H1 (cell line): ENCODE measurements at regions not wholly inside any gene's neighbourhood (a gene's known extent, or its start where the extent isn't known, plus 50 kb on each side); places are given as distances from the start of the nearest gene placed in this dataset.

ENCODE experiments used
- CTCF ChIA-PET: fragments of 300-600 bp; sonication (Branson Sonifier 250); formaldehyde crosslinking; loops from one replicate; lab custom pipeline; 2021; ENCODE audit not compliant: partially characterized antibody; lab: Charles Lee
- POLR2A ChIA-PET: fragments of 300-600 bp; sonication (Branson Sonifier 250); formaldehyde crosslinking; loops from one replicate; lab custom pipeline; 2021; ENCODE audit warnings: inconsistent platforms; ENCODE audit not compliant: partially characterized antibody; lab: Charles Lee
- DNase-seq, 2 experiments: peaks; one replicate each; pipeline versions ENCODE4 v3.0.0 to v3.0.0-alpha.2; 2010 to 2022; ENCODE audit warnings: low spot score in 2 of 2, low read depth in 1 of 2, mixed read lengths in 1 of 2
- FAIRE-seq: peaks from 2 replicates; lab custom pipeline; 2011; peaks lifted over from hg19 to GRCh38; lab: Jason Lieb, UNC
- H2AFZ ChIP-seq: 2 replicates; pipeline ENCODE4 v1.8.1; 2012; ENCODE audit warnings: low read length, inconsistent platforms
- H2AK5ac ChIP-seq: 2 replicates; pipeline ENCODE4 v1.6.1; 2013; ENCODE audit warnings: low read depth, low read length
- H2BK120ac ChIP-seq: replicated peaks from 2 replicates; pipeline ENCODE3; 2013; ENCODE audit warnings: low read depth, low read length, inconsistent platforms
- H2BK12ac ChIP-seq: 2 replicates; pipeline ENCODE4 v1.6.1; 2013; ENCODE audit warnings: low read depth, low read length
- H2BK15ac ChIP-seq: 2 replicates; pipeline ENCODE4 v1.6.1; 2013; ENCODE audit warnings: low read length
- H2BK20ac ChIP-seq: 2 replicates; pipeline ENCODE4 v1.6.1; 2013; ENCODE audit warnings: low read length
- H2BK5ac ChIP-seq: 2 replicates; pipeline ENCODE4 v1.6.1; 2013; ENCODE audit warnings: low read depth, low read length
- H3K14ac ChIP-seq: 2 replicates; pipeline ENCODE4 v1.6.1; 2013; ENCODE audit warnings: inconsistent platforms; ENCODE audit not compliant: insufficient read length
- H3K18ac ChIP-seq: 2 replicates; pipeline ENCODE4 v1.6.1; 2013; ENCODE audit warnings: low read length; ENCODE audit errors: extremely low read depth
- H3K23ac ChIP-seq: 2 replicates; pipeline ENCODE4 v1.6.1; 2013; ENCODE audit warnings: inconsistent platforms; ENCODE audit not compliant: insufficient read length
- H3K23me2 ChIP-seq: 2 replicates; pipeline ENCODE4 v1.6.1; 2013; ENCODE audit warnings: low read depth, low read length
- H3K27ac ChIP-seq: 2 replicates; pipeline ENCODE4 v1.6.1; 2011; ENCODE audit warnings: low read depth, low read length, inconsistent platforms
- H3K27me3 ChIP-seq, 4 experiments: replicated peaks in 1 of 4; 1 replicate in 1 of 4; 2 replicates in 3 of 4; pipeline versions ENCODE4 v1.6.1 to v1.8.1; 2011 to 2013; ENCODE audit warnings: low read length in 3 of 4, mild to moderate bottlenecking in 3 of 4, inconsistent platforms in 2 of 4, mixed read lengths in 2 of 4, moderate library complexity in 1 of 4; ENCODE audit not compliant: control insufficient read depth in 3 of 4, insufficient read depth in 3 of 4; ENCODE audit errors: extremely low read depth in 1 of 4
- H3K36me3 ChIP-seq, 4 experiments: 2 replicates each; pipeline versions ENCODE4 v1.6.1 to v1.8.1; 2011 to 2013; ENCODE audit warnings: mild to moderate bottlenecking in 4 of 4, low read length in 3 of 4, moderate library complexity in 2 of 4, control low read depth in 1 of 4, inconsistent platforms in 1 of 4; ENCODE audit not compliant: insufficient read depth in 4 of 4, control insufficient read depth in 2 of 4
- H3K4ac ChIP-seq: replicated peaks from 2 replicates; pipeline ENCODE3; 2013; ENCODE audit warnings: low read length, low read depth, mixed read lengths, inconsistent platforms; ENCODE audit not compliant: insufficient read length
- H3K4me1 ChIP-seq, 4 experiments: replicated peaks in 1 of 4; 1 replicate in 1 of 4; 2 replicates in 3 of 4; pipeline versions ENCODE4 v1.6.1 to v1.8.1; 2011 to 2013; ENCODE audit warnings: low read length in 3 of 4, inconsistent platforms in 2 of 4, mixed read lengths in 1 of 4; ENCODE audit not compliant: insufficient read depth in 4 of 4, control insufficient read depth in 3 of 4
- H3K4me2 ChIP-seq, 2 experiments: 2 replicates each; pipeline versions ENCODE4 v1.6.1 to v1.8.1; 2011 to 2013; ENCODE audit warnings: low read depth in 2 of 2, low read length in 2 of 2, control low read depth in 1 of 2, inconsistent platforms in 1 of 2, mild to moderate bottlenecking in 1 of 2; ENCODE audit not compliant: insufficient read depth in 1 of 2
- H3K4me3 ChIP-seq, 4 experiments: fragments of 200-600, 300-600 bp in 1 of 4; sonication (generic), shearing (Covaris generic), sonication (Bioruptor Twin) in 1 of 4; 2 replicates each; pipeline versions ENCODE4 v1.5.1 to v1.8.1; 2011 to 2016; ENCODE audit warnings: low read length in 4 of 4, low read depth in 3 of 4, control low read depth in 2 of 4, inconsistent platforms in 2 of 4, mild to moderate bottlenecking in 2 of 4, mixed read lengths in 1 of 4, moderate library complexity in 1 of 4; ENCODE audit not compliant: insufficient read depth in 2 of 4; ENCODE audit errors: extremely low read depth in 1 of 4
- H3K56ac ChIP-seq: replicated peaks from 2 replicates; pipeline ENCODE3; 2013; ENCODE audit warnings: low read depth, mild to moderate bottlenecking, mixed read lengths, low read length, inconsistent platforms; ENCODE audit not compliant: insufficient read length
- H3K79me1 ChIP-seq: 2 replicates; pipeline ENCODE4 v1.6.1; 2013; ENCODE audit warnings: low read depth, low read length, control low read depth
- H3K79me2 ChIP-seq, 2 experiments: 2 replicates each; pipeline versions ENCODE4 v1.6.1 to v1.8.1; 2012 to 2013; ENCODE audit warnings: low read length in 2 of 2, mild to moderate bottlenecking in 2 of 2, inconsistent platforms in 1 of 2; ENCODE audit not compliant: insufficient read depth in 2 of 2, control insufficient read depth in 1 of 2
- H3K9ac ChIP-seq, 4 experiments: replicated peaks in 1 of 4; 1 replicate in 1 of 4; 2 replicates in 3 of 4; pipeline versions ENCODE4 v1.6.1 to v1.8.1; 2011 to 2013; ENCODE audit warnings: low read depth in 3 of 4, low read length in 3 of 4, control low read depth in 2 of 4, mild to moderate bottlenecking in 2 of 4, moderate library complexity in 2 of 4, inconsistent platforms in 1 of 4; ENCODE audit errors: extremely low read depth in 1 of 4
- H3K9me3 ChIP-seq, 2 experiments: 2 replicates each; pipeline versions ENCODE4 v1.6.1 to v1.8.1; 2012 to 2013; ENCODE audit warnings: mild to moderate bottlenecking in 2 of 2, moderate library complexity in 2 of 2, control low read depth in 1 of 2, inconsistent platforms in 1 of 2, low read depth in 1 of 2, low read length in 1 of 2, mixed read lengths in 1 of 2; ENCODE audit not compliant: insufficient read depth in 2 of 2
- H4K20me1 ChIP-seq, 2 experiments: replicated peaks in 1 of 2; 2 replicates each; pipeline versions ENCODE3 to v1.8.1; 2011 to 2013; ENCODE audit warnings: inconsistent platforms in 2 of 2, low read length in 2 of 2, mild to moderate bottlenecking in 1 of 2; ENCODE audit not compliant: insufficient read depth in 2 of 2, control insufficient read depth in 1 of 2
- H4K5ac ChIP-seq: 2 replicates; pipeline ENCODE4 v1.6.1; 2013; ENCODE audit warnings: low read length, low read depth, mixed read lengths, inconsistent platforms; ENCODE audit not compliant: insufficient read length
- H4K8ac ChIP-seq: 2 replicates; pipeline ENCODE4 v1.8.0; 2013; ENCODE audit warnings: mild to moderate bottlenecking, moderate library complexity, low read length, inconsistent platforms; ENCODE audit not compliant: insufficient read depth; ENCODE audit errors: extremely low read depth
- H4K91ac ChIP-seq: replicated peaks from 2 replicates; pipeline ENCODE3; 2013; ENCODE audit warnings: low read length, mixed read lengths, inconsistent platforms; ENCODE audit not compliant: insufficient read length
- ATF3 ChIP-seq: IDR thresholded peaks from 2 replicates; pipeline ENCODE4 v1.6.1; 2011; ENCODE audit warnings: low read depth, mild to moderate bottlenecking, low read length; ENCODE audit not compliant: insufficient read depth
- CBX5 ChIP-seq: fragments of 300-800, 300-1000 bp; sonication (generic); IDR thresholded peaks from 2 replicates; pipeline ENCODE4 v1.7.1; 2016; ENCODE audit warnings: antibody characterized with exemption, low read length, low read depth
- CTBP2 ChIP-seq: IDR thresholded peaks from 2 replicates; pipeline ENCODE4 v1.7.0; 2011; ENCODE audit warnings: borderline replicate concordance, mild to moderate bottlenecking, moderate library complexity, mixed read lengths, low read length; ENCODE audit not compliant: insufficient read depth, insufficient read length
- HDAC2 ChIP-seq, 2 experiments: fragments of 300-600 bp in 1 of 2; sonication (generic) in 1 of 2; IDR thresholded peaks; 2 replicates each; pipeline ENCODE4 v1.6.1; 2011 to 2012; ENCODE audit warnings: low read depth in 2 of 2, low read length in 2 of 2, mild to moderate bottlenecking in 2 of 2, moderate library complexity in 2 of 2, borderline replicate concordance in 1 of 2, inconsistent platforms in 1 of 2
- KDM4A ChIP-seq: IDR thresholded peaks from one replicate; pipeline ENCODE4 v1.7.1; 2012; ENCODE audit warnings: low read depth, mild to moderate bottlenecking, moderate library complexity, low read length, inconsistent platforms; ENCODE audit not compliant: severe bottlenecking
- KDM5A ChIP-seq: fragments of 200-600 bp; IDR thresholded peaks from 2 replicates; pipeline ENCODE4 v1.7.1; 2012; ENCODE audit warnings: mild to moderate bottlenecking, low read length, inconsistent platforms, mixed read lengths
- NANOG ChIP-seq: IDR thresholded peaks from 2 replicates; pipeline ENCODE4 v1.6.1; 2011; ENCODE audit warnings: low read length, low read depth, mild to moderate bottlenecking, inconsistent platforms; ENCODE audit not compliant: insufficient read depth, poor library complexity, severe bottlenecking
- PHF8 ChIP-seq: fragments of 200-600 bp; sonication (generic); conservative IDR thresholded peaks from 2 replicates; pipeline ENCODE4 v1.7.1; 2012; ENCODE audit warnings: low read depth, mild to moderate bottlenecking, inconsistent platforms, low read length, moderate library complexity
- POLR2A ChIP-seq, 2 experiments: IDR thresholded peaks; 1 replicate in 1 of 2; 2 replicates in 1 of 2; pipeline ENCODE4 v1.6.1; 2011; ENCODE audit warnings: low read depth in 2 of 2, low read length in 2 of 2, mild to moderate bottlenecking in 2 of 2; ENCODE audit errors: control extremely low read depth in 1 of 2
- RBBP5 ChIP-seq: IDR thresholded peaks from 2 replicates; pipeline ENCODE4 v1.7.1; 2012; ENCODE audit warnings: low read depth, mild to moderate bottlenecking, inconsistent platforms, low read length, moderate library complexity, borderline replicate concordance
- WGBS, 2 experiments: shearing (Covaris generic) in 1 of 2; methylation state at CpG; one replicate each; pipeline versions ENCODE4 v1.1.6 to v1.1.7; 2013 to 2015; ENCODE audit warnings: low lambda C conversion rate in 2 of 2, mixed read lengths in 2 of 2, inconsistent platforms in 1 of 2, low coverage in 1 of 2, missing lambda C conversion rate in 1 of 2; ENCODE audit not compliant: insufficient replicate concordance in 2 of 2, insufficient coverage in 1 of 2, insufficient read length in 1 of 2; ENCODE audit errors: extremely low coverage in 1 of 2, missing lambda C conversion rate in 1 of 2; 5-methylcytosine and 5-hydroxymethylcytosine counted together
- TF ChIP-seq, protein P1 (sequence below): IDR thresholded peaks from 2 replicates; pipeline ENCODE4 v1.6.1; 2012; ENCODE audit warnings: inconsistent platforms

GRCh38 chr13:37947419-37948140 lies 78.0 kb upstream of the TRPC4 start:
- no peaks in the 10 kb centered on the region for H3K23me2 ChIP-seq
- 99% methylated on average over 5 of the region's 5 CpGs; no CpG with 5 or more reads in 1 of the 2 experiments for WGBS, 2 experiments
- H2BK15ac ChIP-seq, result no peak overlapping the region
- H3K4me2 ChIP-seq, result no peak overlapping the region
- DNase-seq (no peak), FAIRE-seq (no peak)
- peaks cover 0 to 6% (median 0%) of the 10 kb centered on the region in 4 experiments; a peak in 1 of 7 replicates for H3K4me1 ChIP-seq
- H3K36me3 ChIP-seq, result no peaks in the 10 kb centered on the region
- no peaks in the 10 kb centered on the region for H4K20me1 ChIP-seq
- H3K18ac ChIP-seq, result no peak overlapping the region
- H2BK12ac ChIP-seq, result no peak overlapping the region
- no peak overlapping the region for H3K4ac ChIP-seq
- no peak overlapping the region for H2AFZ ChIP-seq
- H2BK120ac ChIP-seq, result no peak overlapping the region
- no peak overlapping the region for H3K14ac ChIP-seq
- H3K27ac ChIP-seq, result no peak overlapping the region
- H2BK20ac ChIP-seq, result no peak overlapping the region
- no peak overlapping the region for H3K9ac ChIP-seq
- no peak overlapping the region for H4K8ac ChIP-seq
- no peaks in the 10 kb centered on the region for H3K27me3 ChIP-seq
- ChIA-PET CTCF (interaction anchor here (0.5 to 2.4 kb wide), 3 partner anchors 12 to 546 kb away, joined by 3 to 9 read pairs (median 7); partner anchors contain the start of gene TRPC4), POLR2A (no interaction called here)
- no peak overlapping the region for H3K4me3 ChIP-seq
- H3K79me2 ChIP-seq, result no peaks in the 10 kb centered on the region
- H4K5ac ChIP-seq, result no peak overlapping the region
- H3K56ac ChIP-seq, result no peak overlapping the region
- no peak overlapping the region for H2AK5ac ChIP-seq
- no peak overlapping the region for H2BK5ac ChIP-seq
- no peaks in the 10 kb centered on the region for H3K79me1 ChIP-seq
- H3K23ac ChIP-seq, result no peak overlapping the region
- no peaks in the 10 kb centered on the region for H3K9me3 ChIP-seq
- H4K91ac ChIP-seq, result no peak overlapping the region
- no peak for TF ChIP-seq ATF3
- no peak for TF ChIP-seq POLR2A (IDR thresholded peaks at IDR 0.05; ENCODE audit: control extremely low read depth in 1 of 2, low read depth in 2 of 2, low read length in 2 of 2)
- TF ChIP-seq, protein P1, sequence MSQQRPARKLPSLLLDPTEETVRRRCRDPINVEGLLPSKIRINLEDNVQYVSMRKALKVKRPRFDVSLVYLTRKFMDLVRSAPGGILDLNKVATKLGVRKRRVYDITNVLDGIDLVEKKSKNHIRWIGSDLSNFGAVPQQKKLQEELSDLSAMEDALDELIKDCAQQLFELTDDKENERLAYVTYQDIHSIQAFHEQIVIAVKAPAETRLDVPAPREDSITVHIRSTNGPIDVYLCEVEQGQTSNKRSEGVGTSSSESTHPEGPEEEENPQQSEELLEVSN, result no peak
- no peak for TF ChIP-seq CTBP2
- TF ChIP-seq PHF8, result no peak
- no peak for TF ChIP-seq RBBP5
- TF ChIP-seq KDM4A, result no peak
- TF ChIP-seq CBX5, result no peak
- no peak for TF ChIP-seq NANOG
- TF ChIP-seq HDAC2 (IDR thresholded peaks at IDR 0.05; ENCODE audit: borderline replicate concordance in 1 of 2, low read depth in 2 of 2, low read length in 2 of 2), result no peak
- no peak for TF ChIP-seq KDM5A
